ENCODE measurements at regions not wholly inside any gene's neighbourhood (a gene's known extent, or its start where the extent isn't known, plus 50 kb on each side); places are given as distances from the start of the nearest gene placed in this dataset.

DNA sequence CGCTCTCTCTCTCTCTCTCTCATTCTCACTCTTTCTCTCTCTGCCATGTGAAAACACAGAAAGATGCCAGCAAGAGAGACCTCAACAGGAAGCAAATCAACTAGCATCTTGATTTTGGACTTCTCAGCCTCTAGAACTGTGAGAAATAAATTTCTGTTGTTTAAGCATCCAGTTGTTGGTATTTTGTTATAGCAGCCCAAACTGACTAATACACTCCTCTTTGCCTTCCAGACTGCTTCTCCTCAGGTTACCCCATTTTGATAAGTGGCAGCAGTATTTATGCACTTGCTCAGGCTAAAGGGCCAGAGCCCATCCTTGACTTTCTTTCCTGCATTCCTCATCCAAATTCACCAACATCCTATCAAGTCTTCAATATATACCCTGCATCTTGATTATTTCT is 76.6 kb upstream of the NANOGP8 start:
- no peak for TF ChIP-seq POLR2A (IDR thresholded peaks at IDR 0.05)
- TF ChIP-seq, protein P1, sequence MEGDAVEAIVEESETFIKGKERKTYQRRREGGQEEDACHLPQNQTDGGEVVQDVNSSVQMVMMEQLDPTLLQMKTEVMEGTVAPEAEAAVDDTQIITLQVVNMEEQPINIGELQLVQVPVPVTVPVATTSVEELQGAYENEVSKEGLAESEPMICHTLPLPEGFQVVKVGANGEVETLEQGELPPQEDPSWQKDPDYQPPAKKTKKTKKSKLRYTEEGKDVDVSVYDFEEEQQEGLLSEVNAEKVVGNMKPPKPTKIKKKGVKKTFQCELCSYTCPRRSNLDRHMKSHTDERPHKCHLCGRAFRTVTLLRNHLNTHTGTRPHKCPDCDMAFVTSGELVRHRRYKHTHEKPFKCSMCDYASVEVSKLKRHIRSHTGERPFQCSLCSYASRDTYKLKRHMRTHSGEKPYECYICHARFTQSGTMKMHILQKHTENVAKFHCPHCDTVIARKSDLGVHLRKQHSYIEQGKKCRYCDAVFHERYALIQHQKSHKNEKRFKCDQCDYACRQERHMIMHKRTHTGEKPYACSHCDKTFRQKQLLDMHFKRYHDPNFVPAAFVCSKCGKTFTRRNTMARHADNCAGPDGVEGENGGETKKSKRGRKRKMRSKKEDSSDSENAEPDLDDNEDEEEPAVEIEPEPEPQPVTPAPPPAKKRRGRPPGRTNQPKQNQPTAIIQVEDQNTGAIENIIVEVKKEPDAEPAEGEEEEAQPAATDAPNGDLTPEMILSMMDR (IDR thresholded peaks at IDR 0.05), result no peak

Measured in thyroid gland (tissue), 4 donors.